ENCODE measurements at regions not wholly inside any gene's neighbourhood (a gene's known extent, or its start where the extent isn't known, plus 50 kb on each side); places are given as distances from the start of the nearest gene placed in this dataset.

- Histone ChIP-seq H3K4me3 (ENCODE audit: insufficient read depth, low read depth, low read length) (no peak overlapping the region), H2BK5ac (ENCODE audit: low read depth, low read length, poor library complexity, severe bottlenecking) (no peak overlapping the region), H2AK5ac (ENCODE audit: low read depth, low read length) (no peak overlapping the region), H3K4me2 (ENCODE audit: low read depth, low read length) (no peak overlapping the region), H2BK20ac (ENCODE audit: low read depth, low read length) (no peak overlapping the region), H3K14ac (replicated peaks; ENCODE audit: low read depth, low read length) (no peak overlapping the region), H4K5ac (ENCODE audit: low read depth, low read length) (no peak overlapping the region), H2BK15ac (ENCODE audit: low read depth, low read length) (no peak overlapping the region), H3K36me3 (ENCODE audit: control insufficient read depth, insufficient read depth, low read length) (no peaks in the 10 kb centered on the region), H3K18ac (ENCODE audit: low read depth, low read length) (no peak overlapping the region; the same call in 1 of the 2 replicates), H3K27ac (ENCODE audit: insufficient read depth, low read length) (no peak overlapping the region), H3K23ac (ENCODE audit: low read depth, low read length) (no peak overlapping the region), H2AK9ac (replicated peaks; ENCODE audit: low read depth, low read length, poor library complexity) (no peak overlapping the region), H3K9me1 (ENCODE audit: insufficient read depth, low read length) (peaks cover 17% of the 10 kb centered on the region), H3K27me3 (ENCODE audit: control insufficient read depth, insufficient read depth, low read length) (no peaks in the 10 kb centered on the region), H3K9ac (ENCODE audit: low read depth, low read length) (no peak overlapping the region), H3K9me3 (ENCODE audit: control insufficient read depth, insufficient read depth, low read length) (peaks cover 4% of the 10 kb centered on the region; the same call in 1 of the 2 replicates), H4K8ac (ENCODE audit: low read depth in 2 of 2, low read length in 2 of 2) (no peak overlapping the region), H2BK120ac (ENCODE audit: low read depth, low read length) (no peak overlapping the region), H2AFZ (replicated peaks; ENCODE audit: low read length, poor library complexity) (no peak overlapping the region), H3K56ac (ENCODE audit: extremely low read depth, insufficient read depth, low read length) (no peak overlapping the region), H3K4me1 (ENCODE audit: control insufficient read depth, insufficient read depth, low read length) (peaks cover 9% of the 10 kb centered on the region), H3K4ac (ENCODE audit: low read depth, low read length) (no peak overlapping the region), H4K91ac (ENCODE audit: insufficient read depth, low read depth, low read length) (no peak overlapping the region), H4K20me1 (ENCODE audit: insufficient read depth, low read length) (no peaks in the 10 kb centered on the region), H3K79me1 (ENCODE audit: low read depth in 1 of 2, low read length in 2 of 2) (peaks cover 0 to 5% of the 10 kb centered on the region in 2 experiments; a peak in 1 of 4 replicates)
- ChIA-PET POLR2A (ENCODE audit: unreplicated experiment) (interaction anchor here (0.5 kb wide), 1 partner anchor 1236 kb away, joined by 5 read pairs; no protein-coding TSS in a partner anchor), CTCF (no interaction called here)
- ATAC-seq (ENCODE audit: low read depth) (no peak), DNase-seq (peak; percentile 45)
- TF ChIP-seq CHD1 (IDR thresholded peaks at IDR 0.05; ENCODE audit: low read depth, low read length), result no peak
- TF ChIP-seq BHLHE40 (IDR thresholded peaks at IDR 0.05; ENCODE audit: low read depth, low read length), result peak; percentile 41; the same call in 1 of the 2 replicates
- intact Hi-C loops (cut with micrococcal nuclease) (no loop called here), in situ Hi-C loops (cut with MboI; ENCODE audit: low sequenced_read_pairs) (no loop called here), dilution Hi-C loops (cut with HindIII; ENCODE audit: low sequenced_read_pairs, unreplicated experiment) (no loop called here)
- no TSS peak for BruUV-seq (replicated peaks)
- no CpG with 5 or more reads among the region's 2 CpGs for WGBS, 2 experiments (ENCODE audit: extremely low coverage in 2 of 2, insufficient read length in 1 of 2)
Observed at GRCh38 chr2:18907508-18907907, 318.1 kb upstream of the NT5C1B start.

Measured in IMR-90 (cell line).